Endothelial cell of umbilical vein (primary cell): ENCODE measurements at regions not wholly inside any gene's neighbourhood (a gene's known extent, or its start where the extent isn't known, plus 50 kb on each side); places are given as distances from the start of the nearest gene placed in this dataset.

Source experiments
- BruUV-seq: library from RNA; stranded (reverse); fragments of 400-500 nt; replicated peaks from 2 replicates; lab custom pipeline; 2021; lab: Mats Ljungman, UMichigan
- CTCF ChIA-PET: fragments of 300-600, 350-600 bp; sonication (Branson Sonifier 250); formaldehyde crosslinking; loops from one replicate; lab custom pipeline; 2021; ENCODE audit warnings: antibody characterized with exemption, inconsistent platforms; lab: Charles Lee
- POLR2A ChIA-PET: fragments of 300-600, 350-600 bp; sonication (Branson Sonifier 250); formaldehyde crosslinking; loops from one replicate; lab custom pipeline; 2021; ENCODE audit warnings: antibody characterized with exemption, inconsistent platforms; lab: Charles Lee
- DNase-seq: peaks from one replicate; pipeline ENCODE4 v3.0.0-alpha.2; 2011; ENCODE audit warnings: low read depth, low spot score
- FAIRE-seq: peaks from 2 replicates; lab custom pipeline; 2011; peaks lifted over from hg19 to GRCh38; lab: Jason Lieb, UNC
- H2AFZ ChIP-seq: 2 replicates; pipeline ENCODE4 v1.6.0; 2012; ENCODE audit warnings: low read depth, low read length, control low read depth, inconsistent platforms
- H3K27ac ChIP-seq: 2 replicates; pipeline ENCODE4 v1.5.1; 2011; ENCODE audit warnings: low read depth, mild to moderate bottlenecking, control low read depth, low read length, moderate library complexity; ENCODE audit not compliant: insufficient read depth
- H3K27me3 ChIP-seq, 2 experiments: 2 replicates each; pipeline versions ENCODE4 v1.6.0 to v1.6.1; 2011; ENCODE audit warnings: low read length in 2 of 2, mixed read lengths in 1 of 2; ENCODE audit not compliant: control insufficient read depth in 2 of 2, insufficient read depth in 2 of 2
- H3K36me3 ChIP-seq, 2 experiments: 2 replicates in 1 of 2; 3 replicates in 1 of 2; pipeline ENCODE4 v1.5.1; 2011; ENCODE audit warnings: low read length in 2 of 2, mild to moderate bottlenecking in 1 of 2, moderate library complexity in 1 of 2; ENCODE audit not compliant: control insufficient read depth in 2 of 2, insufficient read depth in 2 of 2; ENCODE audit errors: extremely low read depth in 1 of 2
- H3K4me1 ChIP-seq: 3 replicates; pipeline ENCODE4 v1.5.1; 2011; ENCODE audit warnings: mild to moderate bottlenecking, low read length; ENCODE audit not compliant: control insufficient read depth, insufficient read depth; ENCODE audit errors: extremely low read depth
- H3K4me2 ChIP-seq: 2 replicates; pipeline ENCODE4 v1.6.1; 2011; ENCODE audit warnings: low read length, control low read depth, mixed read lengths; ENCODE audit not compliant: insufficient read depth
- H3K4me3 ChIP-seq, 3 experiments: fragments of 200-600 bp in 1 of 3; sonication (generic), shearing (Covaris generic) in 1 of 3; replicated peaks in 1 of 3; 2 replicates each; pipeline ENCODE4 v1.5.1; 2011 to 2016; ENCODE audit warnings: control low read depth in 3 of 3, low read length in 3 of 3, mild to moderate bottlenecking in 2 of 3, inconsistent platforms in 1 of 3, low read depth in 1 of 3, moderate library complexity in 1 of 3; ENCODE audit not compliant: insufficient read depth in 1 of 3
- H3K79me2 ChIP-seq: 2 replicates; pipeline ENCODE4 v1.6.0; 2012; ENCODE audit warnings: low read length, inconsistent platforms; ENCODE audit not compliant: control insufficient read depth, insufficient read depth
- H3K9ac ChIP-seq: replicated peaks from 2 replicates; pipeline ENCODE3; 2011; ENCODE audit warnings: low read length, control low read depth; ENCODE audit not compliant: insufficient read depth; ENCODE audit errors: extremely low read depth
- H3K9me1 ChIP-seq: replicated peaks from 3 replicates; pipeline ENCODE4 v1.6.0; 2011; ENCODE audit warnings: mild to moderate bottlenecking, low read length; ENCODE audit not compliant: control insufficient read depth, insufficient read depth; ENCODE audit errors: extremely low read depth
- H3K9me3 ChIP-seq: replicated peaks from 2 replicates; pipeline ENCODE4 v1.5.1; 2012; ENCODE audit warnings: low read length, inconsistent platforms; ENCODE audit not compliant: control insufficient read depth, insufficient read depth
- H4K20me1 ChIP-seq: replicated peaks from 2 replicates; pipeline ENCODE3; 2011; ENCODE audit warnings: mild to moderate bottlenecking, low read length; ENCODE audit not compliant: control insufficient read depth, insufficient read depth; ENCODE audit errors: extremely low read depth
- CTCF ChIP-seq, 2 donors: IDR thresholded peaks; 1 replicate in 1 of 2; 2 replicates in 1 of 2; pipeline ENCODE4 v1.5.1; 2011; ENCODE audit warnings: low read length in 2 of 2, mild to moderate bottlenecking in 2 of 2, moderate library complexity in 2 of 2, control low read depth in 1 of 2, inconsistent platforms in 1 of 2, low read depth in 1 of 2; ENCODE audit not compliant: insufficient read depth in 1 of 2; ENCODE audit errors: extremely low read depth in 1 of 2
- EZH2 ChIP-seq: IDR thresholded peaks from 2 replicates; pipeline ENCODE4 v1.6.1; 2012; ENCODE audit warnings: borderline replicate concordance, low read depth, mild to moderate bottlenecking, moderate library complexity, low read length, inconsistent platforms; ENCODE audit not compliant: severe bottlenecking
- FOS ChIP-seq: IDR thresholded peaks from 2 replicates; pipeline ENCODE4 v1.6.1; 2011; ENCODE audit warnings: mild to moderate bottlenecking, low read length, moderate library complexity, borderline replicate concordance; ENCODE audit not compliant: insufficient read depth
- GATA2 ChIP-seq: IDR thresholded peaks from 2 replicates; pipeline ENCODE4 v1.7.0; 2011; ENCODE audit warnings: low read depth, mild to moderate bottlenecking, moderate library complexity, mixed read lengths, low read length; ENCODE audit not compliant: insufficient read length, insufficient read depth
- JUN ChIP-seq: IDR thresholded peaks from 2 replicates; pipeline ENCODE4 v1.6.1; 2011; ENCODE audit warnings: borderline replicate concordance, low read depth; ENCODE audit not compliant: insufficient read length, insufficient read depth
- POLR2A ChIP-seq: IDR thresholded peaks from 2 replicates; pipeline ENCODE4 v1.6.1; 2012; ENCODE audit warnings: low read depth, mild to moderate bottlenecking, control low read depth, low read length
- POLR2AphosphoS5 ChIP-seq: IDR thresholded peaks from 2 replicates; pipeline ENCODE4 v1.6.1; 2012; ENCODE audit warnings: low read depth, mild to moderate bottlenecking, control low read depth, low read length, moderate library complexity; ENCODE audit not compliant: insufficient read depth
- dilution Hi-C: fragments of 300-500 bp; cut with MboI; formaldehyde crosslinking; loops from one replicate; pipeline ENCODE4 v1.15.0; 2019; ENCODE audit warnings: low sequenced_read_pairs; ENCODE audit not compliant: extremely low pct_ligation_motif_present
- intact Hi-C: fragments of 100-400 bp; cut with micrococcal nuclease; formaldehyde crosslinking; loops from one replicate; pipeline ENCODE4 v1.10.0; 2022
- TF ChIP-seq, protein P1 (sequence below): IDR thresholded peaks from 2 replicates; pipeline ENCODE4 v1.6.1; 2011; ENCODE audit not compliant: insufficient read depth, insufficient read length

DNA sequence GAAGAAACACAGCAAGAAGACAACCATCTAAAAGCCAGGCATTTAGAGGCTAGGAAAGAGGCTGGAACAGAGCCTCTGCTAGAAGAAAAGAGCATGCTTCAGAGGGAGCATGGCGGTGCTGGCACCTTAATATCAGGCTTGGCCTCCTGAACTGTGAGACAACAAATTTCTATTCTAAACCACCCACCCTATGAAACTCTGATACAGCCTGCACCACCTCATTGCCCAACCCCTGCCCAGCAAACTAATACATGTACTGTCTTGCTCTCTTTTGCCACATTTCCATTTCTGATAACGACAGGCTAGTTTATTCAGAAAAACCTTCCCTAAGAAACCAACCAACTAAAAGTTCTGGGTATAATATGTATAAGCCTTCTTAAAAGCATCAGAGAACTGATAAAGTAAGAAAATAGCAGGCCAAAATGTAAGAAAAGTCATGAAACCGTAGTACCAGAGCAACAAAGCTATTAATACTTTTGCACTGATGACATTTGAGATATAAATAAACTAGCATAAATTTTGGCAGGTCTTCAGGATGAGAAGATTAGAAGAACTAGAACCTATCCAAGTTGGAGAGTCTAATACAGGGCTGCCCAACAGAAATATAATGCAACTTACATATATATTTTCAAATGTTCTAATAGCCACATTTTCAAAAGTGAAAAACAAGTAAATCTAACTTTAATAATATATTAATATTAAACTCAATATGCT is 184.7 kb upstream of the HSF2 start:
- no peak overlapping the region for H3K4me3 ChIP-seq
- H3K4me2 ChIP-seq: no peak overlapping the region
- H3K9me3 ChIP-seq: no peaks in the 10 kb centered on the region
- H3K9me1 ChIP-seq: no peaks in the 10 kb centered on the region
- H3K4me1 ChIP-seq: no peaks in the 10 kb centered on the region
- H2AFZ ChIP-seq: no peak overlapping the region
- POLR2A ChIA-PET: no interaction called here
- no peaks in the 10 kb centered on the region for H3K27me3 ChIP-seq
- no peak overlapping the region for H3K27ac ChIP-seq
- no peak for TF ChIP-seq CTCF (IDR thresholded peaks at IDR 0.05; ENCODE audit: extremely low read depth in 1 of 2, insufficient read depth in 1 of 2, low read depth in 1 of 2, low read length in 2 of 2)
- TF ChIP-seq JUN: no peak
- TF ChIP-seq GATA2: no peak
- TF ChIP-seq, protein P1, sequence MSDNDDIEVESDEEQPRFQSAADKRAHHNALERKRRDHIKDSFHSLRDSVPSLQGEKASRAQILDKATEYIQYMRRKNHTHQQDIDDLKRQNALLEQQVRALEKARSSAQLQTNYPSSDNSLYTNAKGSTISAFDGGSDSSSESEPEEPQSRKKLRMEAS: no peak
- TF ChIP-seq FOS: no peak
- TF ChIP-seq POLR2AphosphoS5: no peak
- no peak for TF ChIP-seq EZH2
- no peak for TF ChIP-seq POLR2A
- intact Hi-C loops: no loop called here
- FAIRE-seq (no peak), DNase-seq (no peak)
- no peaks in the 10 kb centered on the region for H4K20me1 ChIP-seq
- CTCF ChIA-PET: no interaction called here
- no peaks in the 10 kb centered on the region for H3K36me3 ChIP-seq
- no peaks in the 10 kb centered on the region for H3K79me2 ChIP-seq
- BruUV-seq: no TSS peak
- no peak overlapping the region for H3K9ac ChIP-seq
- dilution Hi-C loops: no loop called here
